Mesothelial cell of epicardium (in vitro differentiated cells): ENCODE measurements at regions not wholly inside any gene's neighbourhood (a gene's known extent, or its start where the extent isn't known, plus 50 kb on each side); places are given as distances from the start of the nearest gene placed in this dataset.

ENCODE experiments used
- DNase-seq, 2 experiments: peaks; one replicate each; pipeline ENCODE4 v3.0.0; 2021; ENCODE audit warnings: low spot score in 2 of 2; ENCODE audit not compliant: unreplicated experiment in 2 of 2
- H3K27ac Mint-ChIP-seq: 2 replicates; pipeline ENCODE4 v1.8.0; 2021; ENCODE audit warnings: mixed read lengths
- H3K27me3 Mint-ChIP-seq: 2 replicates; pipeline ENCODE4 v1.8.0; 2021; ENCODE audit warnings: low read depth, mixed read lengths
- H3K36me3 Mint-ChIP-seq: 2 replicates; pipeline ENCODE4 v1.8.0; 2021; ENCODE audit warnings: mixed read lengths
- H3K4me1 Mint-ChIP-seq: 2 replicates; pipeline ENCODE4 v1.8.0; 2021; ENCODE audit warnings: mixed read lengths
- H3K4me3 Mint-ChIP-seq: 2 replicates; pipeline ENCODE4 v1.8.0; 2021; ENCODE audit warnings: mild to moderate bottlenecking, moderate library complexity, mixed read lengths
- H3K9me3 Mint-ChIP-seq: 2 replicates; pipeline ENCODE4 v1.8.0; 2021; ENCODE audit warnings: mixed read lengths
- CTCF ChIP-seq: fragments of 200-600 bp; sonication (generic); IDR thresholded peaks from one replicate; pipeline ENCODE4 v1.5.0; 2021; ENCODE audit warnings: antibody characterized with exemption; ENCODE audit not compliant: unreplicated experiment

GRCh38 chr6:67606906-67607828 lies 1027.9 kb upstream of the ADGRB3 start:
- DNase-seq = no peak
- H3K27ac Mint-ChIP-seq = no peak overlapping the region
- TF ChIP-seq CTCF = no peak
- H3K9me3 Mint-ChIP-seq = no peaks in the 10 kb centered on the region
- H3K27me3 Mint-ChIP-seq = no peaks in the 10 kb centered on the region
- H3K36me3 Mint-ChIP-seq = no peaks in the 10 kb centered on the region
- no peak overlapping the region for H3K4me3 Mint-ChIP-seq
- H3K4me1 Mint-ChIP-seq = peaks cover 4% of the 10 kb centered on the region

GRCh38 chr6:67594366-67594765 lies 1040.7 kb upstream of the ADGRB3 start:
- DNase-seq = no peak
- Mint-ChIP-seq H3K4me1 (no peaks in the 10 kb centered on the region), H3K9me3 (no peaks in the 10 kb centered on the region), H3K4me3 (no peak overlapping the region), H3K36me3 (no peaks in the 10 kb centered on the region), H3K27ac (no peak overlapping the region), H3K27me3 (no peaks in the 10 kb centered on the region)
- no peak for TF ChIP-seq CTCF

- H3K27ac Mint-ChIP-seq = no peak overlapping the region
- H3K36me3 Mint-ChIP-seq = no peaks in the 10 kb centered on the region
- H3K9me3 Mint-ChIP-seq = no peaks in the 10 kb centered on the region
- DNase-seq = no peak
- TF ChIP-seq CTCF = no peak
- no peak overlapping the region for H3K4me3 Mint-ChIP-seq
- H3K4me1 Mint-ChIP-seq = no peaks in the 10 kb centered on the region
- no peaks in the 10 kb centered on the region for H3K27me3 Mint-ChIP-seq
Measured at GRCh38 chr6:67593247-67593646, 1041.8 kb upstream of the ADGRB3 start.

GRCh38 chr6:67591910-67592309 lies 1043.2 kb upstream of the ADGRB3 start:
- TF ChIP-seq CTCF = no peak
- Mint-ChIP-seq H3K27me3 (no peaks in the 10 kb centered on the region), H3K4me1 (no peaks in the 10 kb centered on the region), H3K27ac (no peak overlapping the region), H3K36me3 (no peaks in the 10 kb centered on the region), H3K4me3 (no peak overlapping the region), H3K9me3 (peaks cover 8% of the 10 kb centered on the region)
- DNase-seq = no peak

- TF ChIP-seq CTCF = no peak
- DNase-seq = no peak
- Mint-ChIP-seq H3K4me3 (no peak overlapping the region), H3K27me3 (no peaks in the 10 kb centered on the region), H3K4me1 (no peaks in the 10 kb centered on the region), H3K36me3 (no peaks in the 10 kb centered on the region), H3K27ac (no peak overlapping the region), H3K9me3 (peaks cover 12% of the 10 kb centered on the region)
Measured at GRCh38 chr6:67567842-67568241, 1067.2 kb upstream of the ADGRB3 start.
